ENCODE measurements at regions not wholly inside any gene's neighbourhood (a gene's known extent, or its start where the extent isn't known, plus 50 kb on each side); places are given as distances from the start of the nearest gene placed in this dataset.

GRCh38 chr12:124368421-124369032 is 73.6 kb downstream of the RFLNA start:
- H3K4me1 ChIP-seq, result peaks cover 0 to 78% of the 10 kb centered on the region in 2 donors
- DNase-seq (ENCODE audit: low spot score), result no peak
- H3K27me3 ChIP-seq, result no peaks in the 10 kb centered on the region
- H3K4me3 ChIP-seq, result no peak overlapping the region
- no peak for TF ChIP-seq CTCF (IDR thresholded peaks at IDR 0.05)
- no peaks in the 10 kb centered on the region for H3K9me3 ChIP-seq
- peaks cover 46% of the 10 kb centered on the region for H3K36me3 ChIP-seq
- peak overlapping the region; percentile 92 to 93 for H3K27ac ChIP-seq

GRCh38 chr12:124365726-124366430 is 71.0 kb downstream of the RFLNA start:
- Histone ChIP-seq H3K36me3 (peaks cover 46% of the 10 kb centered on the region), H3K27ac (peak overlapping the region in 1 of 2 donors; percentile 58)
- no peak for TF ChIP-seq CTCF (IDR thresholded peaks at IDR 0.05)

More at GRCh38 chr12:124365726-124366430, 71.0 kb downstream of the RFLNA start:
- Histone ChIP-seq H3K4me1 (peaks cover 0 to 76% of the 10 kb centered on the region in 2 donors), H3K9me3 (no peaks in the 10 kb centered on the region), H3K27me3 (no peaks in the 10 kb centered on the region), H3K4me3 (no peak overlapping the region)
- no peak for DNase-seq (ENCODE audit: low spot score)

Measured in right atrium auricular region (tissue), 2 donors.